ENCODE measurements at regions not wholly inside any gene's neighbourhood (a gene's known extent, or its start where the extent isn't known, plus 50 kb on each side); places are given as distances from the start of the nearest gene placed in this dataset.
"Not testable (repeated sequence)": the region's sequence is repeated elsewhere in the genome, so short reads cannot be mapped to it uniquely, and the experiment has no call there.

DNA sequence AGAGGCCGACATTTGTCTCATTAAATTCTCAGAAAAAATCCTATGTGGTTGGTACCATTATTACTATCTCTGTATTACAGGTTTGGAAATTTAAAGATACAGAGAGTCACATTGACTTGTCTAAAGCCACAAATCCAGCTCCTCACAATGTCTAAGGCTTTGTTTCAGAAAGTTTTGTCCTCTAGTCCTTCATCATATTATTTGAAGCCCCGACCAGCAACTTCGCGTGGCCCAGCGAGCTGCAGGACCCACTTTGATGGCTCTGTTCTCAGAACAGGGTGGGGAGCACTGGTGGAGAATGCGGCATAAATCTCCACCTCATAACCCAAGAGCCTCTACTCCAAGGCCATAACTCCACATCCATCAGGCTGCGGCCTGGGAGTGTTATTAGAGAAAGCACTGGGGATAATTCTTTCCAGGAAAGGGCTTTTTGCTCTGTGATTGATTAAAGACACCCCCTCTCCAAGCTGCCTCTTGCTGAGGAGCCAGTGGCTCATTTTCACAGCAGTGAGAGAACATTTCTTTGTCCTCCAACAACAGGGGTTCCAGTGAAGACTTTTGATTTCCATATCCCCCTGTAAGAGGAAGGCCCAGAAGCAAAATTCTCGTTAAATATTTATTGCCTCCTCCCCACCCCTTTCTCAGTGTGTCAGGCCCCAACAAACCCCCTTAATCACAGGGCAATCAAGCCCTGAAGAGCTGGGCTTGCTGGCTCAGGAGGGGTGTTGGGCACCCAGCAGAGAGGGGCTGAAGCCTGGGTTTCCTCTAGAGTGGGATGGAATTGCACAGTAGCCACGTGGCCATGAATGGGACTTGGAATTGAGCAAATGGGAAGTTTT, 113.7 kb upstream of the CDH11 start:
- Histone ChIP-seq H3K4me1 (ENCODE audit: control insufficient read depth, insufficient read depth, low read length) (no peaks in the 10 kb centered on the region), H4K91ac (ENCODE audit: insufficient read depth, low read depth, low read length) (no peak overlapping the region), H3K4ac (ENCODE audit: low read depth, low read length) (no peak overlapping the region), H2BK20ac (ENCODE audit: low read depth, low read length) (no peak overlapping the region), H3K14ac (replicated peaks; ENCODE audit: low read depth, low read length) (no peak overlapping the region), H4K20me1 (ENCODE audit: insufficient read depth, low read length) (no peaks in the 10 kb centered on the region), H3K4me3 (ENCODE audit: insufficient read depth, low read depth, low read length) (no peak overlapping the region), H3K27me3 (ENCODE audit: control insufficient read depth, insufficient read depth, low read length) (no peaks in the 10 kb centered on the region; the same call in 1 of the 2 replicates), H2BK120ac (ENCODE audit: low read depth, low read length) (no peak overlapping the region), H2AK5ac (ENCODE audit: low read depth, low read length) (no peak overlapping the region), H3K56ac (ENCODE audit: extremely low read depth, insufficient read depth, low read length) (no peak overlapping the region), H3K18ac (ENCODE audit: low read depth, low read length) (no peak overlapping the region), H3K27ac (ENCODE audit: insufficient read depth, low read length) (no peak overlapping the region), H2AFZ (replicated peaks; ENCODE audit: low read length, poor library complexity) (no peak overlapping the region), H3K79me1 (ENCODE audit: low read depth in 1 of 2, low read length in 2 of 2) (no peaks in the 10 kb centered on the region), H4K5ac (ENCODE audit: low read depth, low read length) (no peak overlapping the region), H2BK15ac (ENCODE audit: low read depth, low read length) (no peak overlapping the region), H3K23ac (ENCODE audit: low read depth, low read length) (no peak overlapping the region), H3K9me1 (ENCODE audit: insufficient read depth, low read length) (no peaks in the 10 kb centered on the region), H3K4me2 (ENCODE audit: low read depth, low read length) (no peak overlapping the region), H3K36me3 (ENCODE audit: control insufficient read depth, insufficient read depth, low read length) (no peaks in the 10 kb centered on the region), H4K8ac (ENCODE audit: low read depth in 2 of 2, low read length in 2 of 2) (no peak overlapping the region), H2BK5ac (ENCODE audit: low read depth, low read length, poor library complexity, severe bottlenecking) (no peak overlapping the region), H2AK9ac (replicated peaks; ENCODE audit: low read depth, low read length, poor library complexity) (no peak overlapping the region), H3K9me3 (ENCODE audit: control insufficient read depth, insufficient read depth, low read length) (no peaks in the 10 kb centered on the region), H3K9ac (ENCODE audit: low read depth, low read length) (no peak overlapping the region)
- BruUV-seq (replicated peaks) = no TSS peak
- no CpG with 5 or more reads among the region's 9 CpGs for WGBS, 2 experiments (ENCODE audit: extremely low coverage in 2 of 2, insufficient read length in 1 of 2)
- TF ChIP-seq NFE2L2 (IDR thresholded peaks at IDR 0.05; ENCODE audit: low read depth, low read length) (no peak), MXI1 (IDR thresholded peaks at IDR 0.05; ENCODE audit: borderline replicate concordance, low read depth, low read length) (no peak)
- ATAC-seq (ENCODE audit: low read depth) (no peak), DNase-seq (no peak)
- ChIA-PET POLR2A (ENCODE audit: unreplicated experiment) (no interaction called here), CTCF (no interaction called here)
- in situ Hi-C loops (cut with MboI; ENCODE audit: low sequenced_read_pairs) = no loop called here
- intact Hi-C loops (cut with micrococcal nuclease) = no loop called here
- dilution Hi-C loops (cut with HindIII; ENCODE audit: low sequenced_read_pairs, unreplicated experiment) = no loop called here

DNA sequence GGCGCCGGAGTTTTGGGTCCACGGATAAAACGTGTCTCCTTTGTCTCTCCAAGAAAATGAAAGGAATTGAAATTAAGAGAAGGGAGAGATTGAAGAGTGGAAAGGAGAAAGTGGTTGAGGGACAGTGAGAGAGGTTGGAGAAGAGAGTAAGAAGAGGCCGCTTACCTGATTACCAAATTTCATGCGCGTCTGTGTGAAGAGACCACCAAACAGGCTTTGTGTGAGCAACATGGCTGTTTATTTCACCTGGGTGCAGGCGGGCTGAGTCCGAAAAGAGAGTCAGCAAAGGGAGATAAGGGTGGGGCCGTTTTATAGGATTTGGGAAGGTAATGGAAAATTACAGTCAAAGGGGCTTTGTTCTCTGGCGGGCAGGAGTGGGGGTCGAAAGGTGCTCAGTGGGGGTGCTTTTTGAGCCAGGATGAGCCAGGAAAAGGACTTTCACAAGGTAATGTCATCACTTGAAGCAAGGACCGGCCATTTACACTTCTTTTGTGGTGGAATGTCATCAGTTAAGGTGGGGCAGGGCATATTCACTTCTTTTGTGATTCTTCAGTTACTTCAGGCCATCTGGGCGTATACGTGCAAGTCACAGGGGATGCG, 113.0 kb upstream of the CDH11 start:
- H4K8ac ChIP-seq (ENCODE audit: low read depth in 2 of 2, low read length in 2 of 2); H2AFZ ChIP-seq (replicated peaks; ENCODE audit: low read length, poor library complexity); H4K5ac ChIP-seq (ENCODE audit: low read depth, low read length); H2AK5ac ChIP-seq (ENCODE audit: low read depth, low read length); DNase-seq; H3K9me3 ChIP-seq (ENCODE audit: control insufficient read depth, insufficient read depth, low read length); H3K79me1 ChIP-seq (ENCODE audit: low read depth in 1 of 2, low read length in 2 of 2); H4K91ac ChIP-seq (ENCODE audit: insufficient read depth, low read depth, low read length); ATAC-seq (ENCODE audit: low read depth); H3K56ac ChIP-seq (ENCODE audit: extremely low read depth, insufficient read depth, low read length); H4K20me1 ChIP-seq (ENCODE audit: insufficient read depth, low read length); BruUV-seq (replicated peaks); H3K36me3 ChIP-seq (ENCODE audit: control insufficient read depth, insufficient read depth, low read length); intact Hi-C loops (cut with micrococcal nuclease); H3K4me2 ChIP-seq (ENCODE audit: low read depth, low read length); H3K4me1 ChIP-seq (ENCODE audit: control insufficient read depth, insufficient read depth, low read length); dilution Hi-C loops (cut with HindIII; ENCODE audit: low sequenced_read_pairs, unreplicated experiment); H3K14ac ChIP-seq (replicated peaks; ENCODE audit: low read depth, low read length); H2AK9ac ChIP-seq (replicated peaks; ENCODE audit: low read depth, low read length, poor library complexity); H3K4ac ChIP-seq (ENCODE audit: low read depth, low read length); H3K27ac ChIP-seq (ENCODE audit: insufficient read depth, low read length); H2BK120ac ChIP-seq (ENCODE audit: low read depth, low read length); H3K23ac ChIP-seq (ENCODE audit: low read depth, low read length); CTCF ChIA-PET; H2BK15ac ChIP-seq (ENCODE audit: low read depth, low read length); in situ Hi-C loops (cut with MboI; ENCODE audit: low sequenced_read_pairs); H3K9me1 ChIP-seq (ENCODE audit: insufficient read depth, low read length); H2BK20ac ChIP-seq (ENCODE audit: low read depth, low read length); H3K4me3 ChIP-seq (ENCODE audit: insufficient read depth, low read depth, low read length); H3K18ac ChIP-seq (ENCODE audit: low read depth, low read length); POLR2A ChIA-PET (ENCODE audit: unreplicated experiment); H2BK5ac ChIP-seq (ENCODE audit: low read depth, low read length, poor library complexity, severe bottlenecking); H3K9ac ChIP-seq (ENCODE audit: low read depth, low read length); H3K27me3 ChIP-seq (ENCODE audit: control insufficient read depth, insufficient read depth, low read length): not testable (repeated sequence)
- 75% methylated on average over 6 of the region's 16 CpGs; no CpG with 5 or more reads in 1 of the 2 experiments for WGBS, 2 experiments (ENCODE audit: extremely low coverage in 2 of 2, insufficient read length in 1 of 2)
